HEK293 (cell line): ENCODE measurements at regions not wholly inside any gene's neighbourhood (a gene's known extent, or its start where the extent isn't known, plus 50 kb on each side); places are given as distances from the start of the nearest gene placed in this dataset.

Experiments
- SP7 ChIP-seq: fragments of 450-650 bp; formaldehyde crosslinking; IDR thresholded peaks from 2 replicates; pipeline ENCODE4 v1.5.1; 2016; ENCODE audit warnings: missing biosample characterization, missing genetic modification characterization
- ZNF133 ChIP-seq: fragments of 450-650 bp; formaldehyde crosslinking; IDR thresholded peaks from 2 replicates; pipeline ENCODE4 v1.5.1; 2016; ENCODE audit warnings: missing biosample characterization, missing genetic modification characterization
- ZNF274 ChIP-seq, 2 experiments: fragments of 200-500 bp in 1 of 2; fragments of 450-650 bp in 1 of 2; sonication (Bioruptor generic) in 1 of 2; formaldehyde crosslinking in 1 of 2; IDR thresholded peaks; 2 replicates each; pipeline versions ENCODE4 v1.5.1 to v1.6.1; 2014 to 2016; ENCODE audit warnings: borderline replicate concordance in 1 of 2, inconsistent platforms in 1 of 2, low read length in 1 of 2, missing biosample characterization in 1 of 2, missing genetic modification characterization in 1 of 2
- ZNF776 ChIP-seq: fragments of 450-650 bp; formaldehyde crosslinking; IDR thresholded peaks from 2 replicates; pipeline ENCODE4 v1.5.0; 2017; ENCODE audit warnings: missing biosample characterization, missing genetic modification characterization, borderline replicate concordance
- ZNF791 ChIP-seq: fragments of 450-650 bp; formaldehyde crosslinking; IDR thresholded peaks from 2 replicates; pipeline ENCODE4 v1.5.1; 2016; ENCODE audit warnings: missing biosample characterization, missing genetic modification characterization

GRCh38 chr6:149136913-149137286 lies 180.6 kb upstream of the TAB2 start:
- TF ChIP-seq ZNF791: no peak
- TF ChIP-seq ZNF133 (tag by site-specific recombination): no peak
- TF ChIP-seq SP7 (tag by site-specific recombination): no peak
- no peak for TF ChIP-seq ZNF776
- no peak for TF ChIP-seq ZNF274 (IDR thresholded peaks at IDR 0.05; ENCODE audit: low read length)
- TF ChIP-seq ZNF274 (tag by site-specific recombination; IDR thresholded peaks at IDR 0.05; ENCODE audit: borderline replicate concordance): no peak
